HUES48 (cell line): ENCODE measurements at regions not wholly inside any gene's neighbourhood (a gene's known extent, or its start where the extent isn't known, plus 50 kb on each side); places are given as distances from the start of the nearest gene placed in this dataset.

Source experiments
- H3K27ac ChIP-seq: one replicate; pipeline ENCODE4 v1.7.0; 2013; ENCODE audit warnings: low read depth, low read length, inconsistent platforms
- H3K27me3 ChIP-seq: 2 replicates; pipeline ENCODE4 v1.6.1; 2013; ENCODE audit warnings: mild to moderate bottlenecking, low read length; ENCODE audit not compliant: control insufficient read depth, insufficient read depth
- H3K36me3 ChIP-seq: 2 replicates; pipeline ENCODE4 v1.6.1; 2013; ENCODE audit warnings: low read length; ENCODE audit not compliant: control insufficient read depth, insufficient read depth
- H3K4me1 ChIP-seq: 2 replicates; pipeline ENCODE4 v1.6.1; 2013; ENCODE audit warnings: mild to moderate bottlenecking, low read length; ENCODE audit not compliant: control insufficient read depth, insufficient read depth
- H3K4me3 ChIP-seq: 2 replicates; pipeline ENCODE4 v1.5.1; 2013; ENCODE audit warnings: mild to moderate bottlenecking, low read depth, low read length
- H3K9ac ChIP-seq: 2 replicates; pipeline ENCODE4 v1.6.1; 2013; ENCODE audit warnings: mild to moderate bottlenecking, low read depth, low read length, moderate library complexity
- H3K9me3 ChIP-seq: 2 replicates; pipeline ENCODE4 v1.6.1; 2013; ENCODE audit warnings: low read length; ENCODE audit not compliant: control insufficient read depth, insufficient read depth

- H3K9ac ChIP-seq, result no peak overlapping the region
- H3K9me3 ChIP-seq, result no peaks in the 10 kb centered on the region
- no peak overlapping the region for H3K27ac ChIP-seq
- no peak overlapping the region for H3K4me3 ChIP-seq
- H3K27me3 ChIP-seq, result no peaks in the 10 kb centered on the region
- no peaks in the 10 kb centered on the region for H3K36me3 ChIP-seq
- H3K4me1 ChIP-seq, result no peaks in the 10 kb centered on the region
Observed at GRCh38 chr18:29307982-29308381, 1131.1 kb upstream of the CDH2 start.

GRCh38 chr18:29307231-29307630 lies 1130.3 kb upstream of the CDH2 start:
- no peaks in the 10 kb centered on the region for H3K27me3 ChIP-seq
- H3K36me3 ChIP-seq, result no peaks in the 10 kb centered on the region
- H3K27ac ChIP-seq, result no peak overlapping the region
- no peak overlapping the region for H3K9ac ChIP-seq
- H3K4me3 ChIP-seq, result no peak overlapping the region
- no peaks in the 10 kb centered on the region for H3K4me1 ChIP-seq
- no peaks in the 10 kb centered on the region for H3K9me3 ChIP-seq

GRCh38 chr18:29305516-29305915 lies 1128.6 kb upstream of the CDH2 start:
- Histone ChIP-seq H3K27ac (no peak overlapping the region), H3K9ac (no peak overlapping the region), H3K4me3 (no peak overlapping the region), H3K9me3 (no peaks in the 10 kb centered on the region), H3K36me3 (no peaks in the 10 kb centered on the region), H3K4me1 (no peaks in the 10 kb centered on the region), H3K27me3 (no peaks in the 10 kb centered on the region)

GRCh38 chr18:29301048-29301447 lies 1124.1 kb upstream of the CDH2 start:
- no peak overlapping the region for H3K9ac ChIP-seq
- no peaks in the 10 kb centered on the region for H3K4me1 ChIP-seq
- H3K4me3 ChIP-seq, result no peak overlapping the region
- no peaks in the 10 kb centered on the region for H3K9me3 ChIP-seq
- H3K36me3 ChIP-seq, result no peaks in the 10 kb centered on the region
- H3K27me3 ChIP-seq, result no peaks in the 10 kb centered on the region
- H3K27ac ChIP-seq, result no peak overlapping the region

GRCh38 chr18:29285471-29285870 lies 1108.5 kb upstream of the CDH2 start:
- Histone ChIP-seq H3K27me3 (no peaks in the 10 kb centered on the region), H3K9ac (no peak overlapping the region), H3K36me3 (no peaks in the 10 kb centered on the region), H3K4me1 (no peaks in the 10 kb centered on the region), H3K4me3 (no peak overlapping the region), H3K27ac (no peak overlapping the region), H3K9me3 (no peaks in the 10 kb centered on the region)

GRCh38 chr18:29271501-29271900 lies 1094.6 kb upstream of the CDH2 start:
- H3K9ac ChIP-seq, result no peak overlapping the region
- H3K9me3 ChIP-seq, result no peaks in the 10 kb centered on the region
- H3K4me1 ChIP-seq, result peaks cover 12% of the 10 kb centered on the region
- no peaks in the 10 kb centered on the region for H3K27me3 ChIP-seq
- no peak overlapping the region for H3K27ac ChIP-seq
- H3K4me3 ChIP-seq, result no peak overlapping the region
- no peaks in the 10 kb centered on the region for H3K36me3 ChIP-seq

- H3K9ac ChIP-seq, result no peak overlapping the region
- no peak overlapping the region for H3K4me3 ChIP-seq
- no peaks in the 10 kb centered on the region for H3K4me1 ChIP-seq
- H3K9me3 ChIP-seq, result no peaks in the 10 kb centered on the region
- H3K36me3 ChIP-seq, result no peaks in the 10 kb centered on the region
- H3K27ac ChIP-seq, result no peak overlapping the region
- H3K27me3 ChIP-seq, result no peaks in the 10 kb centered on the region
Observed at GRCh38 chr18:29259838-29260237, 1082.9 kb upstream of the CDH2 start.

- Histone ChIP-seq H3K9me3 (no peaks in the 10 kb centered on the region), H3K27ac (no peak overlapping the region), H3K9ac (no peak overlapping the region), H3K4me3 (no peak overlapping the region), H3K4me1 (no peaks in the 10 kb centered on the region), H3K27me3 (no peaks in the 10 kb centered on the region), H3K36me3 (no peaks in the 10 kb centered on the region)
Observed at GRCh38 chr18:29254123-29254522, 1077.2 kb upstream of the CDH2 start.

GRCh38 chr18:29251681-29252080 lies 1074.8 kb upstream of the CDH2 start:
- no peak overlapping the region for H3K27ac ChIP-seq
- no peaks in the 10 kb centered on the region for H3K27me3 ChIP-seq
- no peak overlapping the region for H3K4me3 ChIP-seq
- H3K9me3 ChIP-seq, result no peaks in the 10 kb centered on the region
- H3K4me1 ChIP-seq, result peaks cover 8% of the 10 kb centered on the region; the same call in 1 of the 2 replicates
- no peaks in the 10 kb centered on the region for H3K36me3 ChIP-seq
- no peak overlapping the region for H3K9ac ChIP-seq

GRCh38 chr18:29250843-29251242 lies 1073.9 kb upstream of the CDH2 start:
- H3K36me3 ChIP-seq, result no peaks in the 10 kb centered on the region
- H3K4me1 ChIP-seq, result peaks cover 8% of the 10 kb centered on the region; the same call in 1 of the 2 replicates
- H3K27ac ChIP-seq, result no peak overlapping the region
- no peak overlapping the region for H3K4me3 ChIP-seq
- no peaks in the 10 kb centered on the region for H3K9me3 ChIP-seq
- no peaks in the 10 kb centered on the region for H3K27me3 ChIP-seq
- no peak overlapping the region for H3K9ac ChIP-seq

- peaks cover 8% of the 10 kb centered on the region; the same call in 1 of the 2 replicates for H3K4me1 ChIP-seq
- no peak overlapping the region for H3K9ac ChIP-seq
- H3K36me3 ChIP-seq, result no peaks in the 10 kb centered on the region
- H3K9me3 ChIP-seq, result no peaks in the 10 kb centered on the region
- no peaks in the 10 kb centered on the region for H3K27me3 ChIP-seq
- H3K4me3 ChIP-seq, result no peak overlapping the region
- H3K27ac ChIP-seq, result no peak overlapping the region
Observed at GRCh38 chr18:29250259-29250658, 1073.3 kb upstream of the CDH2 start.

GRCh38 chr18:29248805-29249204 lies 1071.9 kb upstream of the CDH2 start:
- no peaks in the 10 kb centered on the region for H3K27me3 ChIP-seq
- no peak overlapping the region for H3K4me3 ChIP-seq
- no peaks in the 10 kb centered on the region for H3K9me3 ChIP-seq
- H3K4me1 ChIP-seq, result peaks cover 8% of the 10 kb centered on the region; the same call in 1 of the 2 replicates
- H3K27ac ChIP-seq, result no peak overlapping the region
- H3K36me3 ChIP-seq, result no peaks in the 10 kb centered on the region
- H3K9ac ChIP-seq, result no peak overlapping the region
